IMR-90 (cell line): ENCODE measurements at regions not wholly inside any gene's neighbourhood (a gene's known extent, or its start where the extent isn't known, plus 50 kb on each side); places are given as distances from the start of the nearest gene placed in this dataset.

Experiments
- ATAC-seq: fragments of 200-7000 bp; cut with Tn5 transposase; 2 replicates; pipeline ENCODE4 v1.9.1; 2020; ENCODE audit warnings: low read depth, mild to moderate bottlenecking, moderate library complexity
- BruUV-seq: library from RNA; stranded (reverse); fragments of 400-500 nt; replicated peaks from 2 replicates; lab custom pipeline; 2021; lab: Mats Ljungman, UMichigan
- CTCF ChIA-PET: fragments of 300-600 bp; formaldehyde crosslinking; extraction: SDS; loops from one replicate; lab custom pipeline; 2021; ENCODE audit warnings: antibody characterized with exemption; lab: Yijun Ruan, JAX
- POLR2A ChIA-PET: fragments of 300-600 bp; sonication (Branson Sonifier 250); formaldehyde crosslinking; loops from one replicate; lab custom pipeline; 2022; ENCODE audit warnings: antibody characterized with exemption; ENCODE audit not compliant: unreplicated experiment; lab: Charles Lee
- DNase-seq: peaks from one replicate; pipeline ENCODE4 v3.0.0; 2013
- H2AFZ ChIP-seq: replicated peaks from 2 replicates; pipeline ENCODE3; 2013; ENCODE audit warnings: low read length, mild to moderate bottlenecking; ENCODE audit not compliant: poor library complexity
- H2AK5ac ChIP-seq: 2 replicates; pipeline ENCODE4 v1.6.1; 2013; ENCODE audit warnings: low read depth, low read length, inconsistent platforms
- H2AK9ac ChIP-seq: replicated peaks from 2 replicates; pipeline ENCODE3; 2013; ENCODE audit warnings: mild to moderate bottlenecking, low read depth, low read length, moderate library complexity; ENCODE audit not compliant: poor library complexity
- H2BK120ac ChIP-seq: 2 replicates; pipeline ENCODE4 v1.6.1; 2013; ENCODE audit warnings: low read depth, low read length, inconsistent platforms
- H2BK15ac ChIP-seq: 3 replicates; pipeline ENCODE4 v1.6.1; 2013; ENCODE audit warnings: low read depth, low read length, inconsistent platforms
- H2BK20ac ChIP-seq: 2 replicates; pipeline ENCODE4 v1.6.1; 2013; ENCODE audit warnings: low read depth, mild to moderate bottlenecking, inconsistent platforms, low read length, moderate library complexity
- H2BK5ac ChIP-seq: 2 replicates; pipeline ENCODE4 v1.6.1; 2013; ENCODE audit warnings: mild to moderate bottlenecking, low read depth, low read length, inconsistent platforms; ENCODE audit not compliant: poor library complexity, severe bottlenecking
- H3K14ac ChIP-seq: replicated peaks from 2 replicates; pipeline ENCODE4 v1.6.1; 2013; ENCODE audit warnings: low read depth, low read length, inconsistent platforms
- H3K18ac ChIP-seq: 2 replicates; pipeline ENCODE4 v1.6.1; 2013; ENCODE audit warnings: low read depth, low read length, control low read depth
- H3K23ac ChIP-seq: 2 replicates; pipeline ENCODE4 v1.6.1; 2013; ENCODE audit warnings: low read depth, low read length, inconsistent platforms
- H3K27ac ChIP-seq: 2 replicates; pipeline ENCODE4 v1.5.1; 2013; ENCODE audit warnings: mild to moderate bottlenecking, control low read depth, low read length; ENCODE audit not compliant: insufficient read depth
- H3K27me3 ChIP-seq: 2 replicates; pipeline ENCODE4 v1.6.1; 2013; ENCODE audit warnings: low read length; ENCODE audit not compliant: control insufficient read depth, insufficient read depth
- H3K36me3 ChIP-seq: 2 replicates; pipeline ENCODE4 v1.6.1; 2013; ENCODE audit warnings: low read length, mixed read lengths; ENCODE audit not compliant: control insufficient read depth, insufficient read depth
- H3K4ac ChIP-seq: 2 replicates; pipeline ENCODE4 v1.6.1; 2013; ENCODE audit warnings: low read depth, low read length, inconsistent platforms
- H3K4me1 ChIP-seq: 2 replicates; pipeline ENCODE4 v1.6.1; 2013; ENCODE audit warnings: low read length, mixed read lengths; ENCODE audit not compliant: control insufficient read depth, insufficient read depth
- H3K4me2 ChIP-seq: 2 replicates; pipeline ENCODE4 v1.6.1; 2013; ENCODE audit warnings: low read depth, mild to moderate bottlenecking, control low read depth, low read length, moderate library complexity
- H3K4me3 ChIP-seq: 2 replicates; pipeline ENCODE4 v1.5.1; 2013; ENCODE audit warnings: low read depth, mild to moderate bottlenecking, control low read depth, low read length, moderate library complexity; ENCODE audit not compliant: insufficient read depth
- H3K56ac ChIP-seq: 2 replicates; pipeline ENCODE4 v1.6.1; 2013; ENCODE audit warnings: low read length, inconsistent platforms; ENCODE audit not compliant: insufficient read depth; ENCODE audit errors: extremely low read depth
- H3K79me1 ChIP-seq, 2 experiments: 2 replicates each; pipeline ENCODE4 v1.6.1; 2013; ENCODE audit warnings: low read length in 2 of 2, inconsistent platforms in 1 of 2, low read depth in 1 of 2
- H3K9ac ChIP-seq: 2 replicates; pipeline ENCODE4 v1.6.1; 2013; ENCODE audit warnings: low read depth, low read length, control low read depth
- H3K9me1 ChIP-seq: 2 replicates; pipeline ENCODE4 v1.6.1; 2013; ENCODE audit warnings: low read length, inconsistent platforms; ENCODE audit not compliant: insufficient read depth
- H3K9me3 ChIP-seq: 2 replicates; pipeline ENCODE4 v1.6.1; 2013; ENCODE audit warnings: low read length; ENCODE audit not compliant: control insufficient read depth, insufficient read depth
- H4K20me1 ChIP-seq: 2 replicates; pipeline ENCODE4 v1.6.1; 2013; ENCODE audit warnings: low read length, inconsistent platforms; ENCODE audit not compliant: insufficient read depth
- H4K5ac ChIP-seq: 2 replicates; pipeline ENCODE4 v1.6.1; 2013; ENCODE audit warnings: mild to moderate bottlenecking, low read depth, low read length, control low read depth
- H4K8ac ChIP-seq, 2 experiments: 2 replicates each; pipeline ENCODE4 v1.6.1; 2013; ENCODE audit warnings: low read depth in 2 of 2, low read length in 2 of 2, control low read depth in 1 of 2, inconsistent platforms in 1 of 2
- H4K91ac ChIP-seq: 2 replicates; pipeline ENCODE4 v1.6.1; 2013; ENCODE audit warnings: low read depth, low read length, inconsistent platforms; ENCODE audit not compliant: insufficient read depth
- BHLHE40 ChIP-seq: fragments of 150-350 bp; IDR thresholded peaks from 2 replicates; pipeline ENCODE4 v1.6.1; 2016; ENCODE audit warnings: mild to moderate bottlenecking, low read depth, low read length
- CEBPB ChIP-seq: IDR thresholded peaks from 2 replicates; pipeline ENCODE4 v1.6.1; 2012; ENCODE audit warnings: low read depth, low read length, improper control_type of control experiment
- CHD1 ChIP-seq: IDR thresholded peaks from 2 replicates; pipeline ENCODE4 v1.6.1; 2012; ENCODE audit warnings: low read depth, low read length, improper control_type of control experiment
- ELK1 ChIP-seq: fragments of 150-350 bp; IDR thresholded peaks from 2 replicates; pipeline ENCODE4 v1.6.1; 2016; ENCODE audit warnings: low read depth, mild to moderate bottlenecking, low read length, moderate library complexity, borderline replicate concordance
- FOS ChIP-seq: fragments of 150-350 bp; IDR thresholded peaks from 2 replicates; pipeline ENCODE4 v1.6.1; 2016; ENCODE audit warnings: low read depth, low read length
- MAZ ChIP-seq: IDR thresholded peaks from 2 replicates; pipeline ENCODE4 v1.6.1; 2012; ENCODE audit warnings: low read depth, mild to moderate bottlenecking, low read length, improper control_type of control experiment, moderate library complexity, borderline replicate concordance
- POLR2A ChIP-seq: IDR thresholded peaks from 2 replicates; pipeline ENCODE4 v1.6.1; 2012; ENCODE audit warnings: mild to moderate bottlenecking, low read depth, low read length
- RFX5 ChIP-seq: IDR thresholded peaks from 2 replicates; pipeline ENCODE4 v1.8.0; 2012; ENCODE audit warnings: low read depth, mild to moderate bottlenecking, low read length, moderate library complexity
- SMC3 ChIP-seq: fragments of 150-350 bp; IDR thresholded peaks from 2 replicates; pipeline ENCODE4 v1.6.1; 2016; ENCODE audit warnings: low read depth, mild to moderate bottlenecking, antibody characterized with exemption, low read length, moderate library complexity
- USF2 ChIP-seq: fragments of 150-350 bp; IDR thresholded peaks from 2 replicates; pipeline ENCODE4 v1.6.1; 2017; ENCODE audit warnings: mild to moderate bottlenecking, antibody characterized with exemption, low read length, low read depth
- WGBS, 2 experiments: methylation state at CpG; one replicate each; pipeline versions ENCODE4 v1.1.5 to v1.1.7; 2013; ENCODE audit warnings: missing lambda C conversion rate in 2 of 2; ENCODE audit not compliant: insufficient read length in 1 of 2; ENCODE audit errors: extremely low coverage in 2 of 2; 5-methylcytosine and 5-hydroxymethylcytosine counted together
- dilution Hi-C: fragments of 300-500 bp; cut with HindIII; formaldehyde crosslinking; loops from one replicate; pipeline ENCODE4 v1.14.3; 2018; ENCODE audit warnings: low sequenced_read_pairs; ENCODE audit not compliant: unreplicated experiment
- in situ Hi-C: fragments of 300-500 bp; cut with MboI; formaldehyde crosslinking; loops from 3 replicates; pipeline ENCODE4 v1.14.3; 2019; ENCODE audit warnings: low sequenced_read_pairs, inconsistent platforms, mixed read lengths
- intact Hi-C: fragments of 100-400 bp; cut with micrococcal nuclease; formaldehyde crosslinking; loops from 2 replicates; pipeline ENCODE4 v1.10.0; 2022

- 82% methylated on average over 2 of the region's 6 CpGs; no CpG with 5 or more reads in 1 of the 2 experiments for WGBS, 2 experiments
- no peaks in the 10 kb centered on the region for H3K79me1 ChIP-seq
- TF ChIP-seq MAZ: no peak
- TF ChIP-seq USF2: no peak
- TF ChIP-seq SMC3: no peak
- no peak for TF ChIP-seq POLR2A
- no peak for TF ChIP-seq FOS
- no peak for TF ChIP-seq ELK1
- TF ChIP-seq RFX5: no peak
- no peak for TF ChIP-seq CEBPB
- TF ChIP-seq BHLHE40: no peak
- TF ChIP-seq CHD1: no peak
- dilution Hi-C loops: no loop called here
- ATAC-seq (no peak), DNase-seq (no peak)
- no peak overlapping the region for H2BK15ac ChIP-seq
- no peak overlapping the region for H2BK20ac ChIP-seq
- H4K5ac ChIP-seq: no peak overlapping the region
- no peaks in the 10 kb centered on the region for H4K20me1 ChIP-seq
- ChIA-PET POLR2A (no interaction called here), CTCF (no interaction called here)
- intact Hi-C loops: no loop called here
- H2BK5ac ChIP-seq: no peak overlapping the region
- H3K9me3 ChIP-seq: no peaks in the 10 kb centered on the region
- H3K4ac ChIP-seq: no peak overlapping the region
- BruUV-seq: no TSS peak
- no peak overlapping the region for H4K91ac ChIP-seq
- no peak overlapping the region for H3K56ac ChIP-seq
- in situ Hi-C loops: no loop called here
- no peak overlapping the region for H3K18ac ChIP-seq
- H3K9ac ChIP-seq: no peak overlapping the region
- no peaks in the 10 kb centered on the region for H3K36me3 ChIP-seq
- no peak overlapping the region for H2BK120ac ChIP-seq
- no peaks in the 10 kb centered on the region for H3K27me3 ChIP-seq
- H3K4me1 ChIP-seq: peaks cover 15% of the 10 kb centered on the region
- no peak overlapping the region for H4K8ac ChIP-seq
- H3K14ac ChIP-seq: no peak overlapping the region
- no peak overlapping the region for H2AK9ac ChIP-seq
- H3K23ac ChIP-seq: no peak overlapping the region
- no peak overlapping the region for H3K4me3 ChIP-seq
- peaks cover 10% of the 10 kb centered on the region; the same call in 1 of the 2 replicates for H3K9me1 ChIP-seq
- no peak overlapping the region for H3K27ac ChIP-seq
- no peak overlapping the region for H3K4me2 ChIP-seq
- no peak overlapping the region for H2AFZ ChIP-seq
- no peak overlapping the region; the same call in 1 of the 2 replicates for H2AK5ac ChIP-seq
Observed at GRCh38 chr9:16325966-16326365, 544.5 kb downstream of the BNC2 start.
